IMR-90 (cell line): ENCODE measurements at regions not wholly inside any gene's neighbourhood (a gene's known extent, or its start where the extent isn't known, plus 50 kb on each side); places are given as distances from the start of the nearest gene placed in this dataset.

Experiments used
- ATAC-seq: fragments of 200-7000 bp; cut with Tn5 transposase; 2 replicates; pipeline ENCODE4 v1.9.1; 2020; ENCODE audit warnings: low read depth, mild to moderate bottlenecking, moderate library complexity
- BruUV-seq: library from RNA; stranded (reverse); fragments of 400-500 nt; replicated peaks from 2 replicates; lab custom pipeline; 2021; lab: Mats Ljungman, UMichigan
- CTCF ChIA-PET: fragments of 300-600 bp; formaldehyde crosslinking; extraction: SDS; loops from one replicate; lab custom pipeline; 2021; ENCODE audit warnings: antibody characterized with exemption; lab: Yijun Ruan, JAX
- POLR2A ChIA-PET: fragments of 300-600 bp; sonication (Branson Sonifier 250); formaldehyde crosslinking; loops from one replicate; lab custom pipeline; 2022; ENCODE audit warnings: antibody characterized with exemption; ENCODE audit not compliant: unreplicated experiment; lab: Charles Lee
- DNase-seq: peaks from one replicate; pipeline ENCODE4 v3.0.0; 2013
- H2AFZ ChIP-seq: replicated peaks from 2 replicates; pipeline ENCODE3; 2013; ENCODE audit warnings: low read length, mild to moderate bottlenecking; ENCODE audit not compliant: poor library complexity
- H2AK5ac ChIP-seq: 2 replicates; pipeline ENCODE4 v1.6.1; 2013; ENCODE audit warnings: low read depth, low read length, inconsistent platforms
- H2AK9ac ChIP-seq: replicated peaks from 2 replicates; pipeline ENCODE3; 2013; ENCODE audit warnings: mild to moderate bottlenecking, low read depth, low read length, moderate library complexity; ENCODE audit not compliant: poor library complexity
- H2BK120ac ChIP-seq: 2 replicates; pipeline ENCODE4 v1.6.1; 2013; ENCODE audit warnings: low read depth, low read length, inconsistent platforms
- H2BK15ac ChIP-seq: 3 replicates; pipeline ENCODE4 v1.6.1; 2013; ENCODE audit warnings: low read depth, low read length, inconsistent platforms
- H2BK20ac ChIP-seq: 2 replicates; pipeline ENCODE4 v1.6.1; 2013; ENCODE audit warnings: low read depth, mild to moderate bottlenecking, inconsistent platforms, low read length, moderate library complexity
- H2BK5ac ChIP-seq: 2 replicates; pipeline ENCODE4 v1.6.1; 2013; ENCODE audit warnings: mild to moderate bottlenecking, low read depth, low read length, inconsistent platforms; ENCODE audit not compliant: poor library complexity, severe bottlenecking
- H3K14ac ChIP-seq: replicated peaks from 2 replicates; pipeline ENCODE4 v1.6.1; 2013; ENCODE audit warnings: low read depth, low read length, inconsistent platforms
- H3K18ac ChIP-seq: 2 replicates; pipeline ENCODE4 v1.6.1; 2013; ENCODE audit warnings: low read depth, low read length, control low read depth
- H3K23ac ChIP-seq: 2 replicates; pipeline ENCODE4 v1.6.1; 2013; ENCODE audit warnings: low read depth, low read length, inconsistent platforms
- H3K27ac ChIP-seq: 2 replicates; pipeline ENCODE4 v1.5.1; 2013; ENCODE audit warnings: mild to moderate bottlenecking, control low read depth, low read length; ENCODE audit not compliant: insufficient read depth
- H3K27me3 ChIP-seq: 2 replicates; pipeline ENCODE4 v1.6.1; 2013; ENCODE audit warnings: low read length; ENCODE audit not compliant: control insufficient read depth, insufficient read depth
- H3K36me3 ChIP-seq: 2 replicates; pipeline ENCODE4 v1.6.1; 2013; ENCODE audit warnings: low read length, mixed read lengths; ENCODE audit not compliant: control insufficient read depth, insufficient read depth
- H3K4ac ChIP-seq: 2 replicates; pipeline ENCODE4 v1.6.1; 2013; ENCODE audit warnings: low read depth, low read length, inconsistent platforms
- H3K4me1 ChIP-seq: 2 replicates; pipeline ENCODE4 v1.6.1; 2013; ENCODE audit warnings: low read length, mixed read lengths; ENCODE audit not compliant: control insufficient read depth, insufficient read depth
- H3K4me2 ChIP-seq: 2 replicates; pipeline ENCODE4 v1.6.1; 2013; ENCODE audit warnings: low read depth, mild to moderate bottlenecking, control low read depth, low read length, moderate library complexity
- H3K4me3 ChIP-seq: 2 replicates; pipeline ENCODE4 v1.5.1; 2013; ENCODE audit warnings: low read depth, mild to moderate bottlenecking, control low read depth, low read length, moderate library complexity; ENCODE audit not compliant: insufficient read depth
- H3K56ac ChIP-seq: 2 replicates; pipeline ENCODE4 v1.6.1; 2013; ENCODE audit warnings: low read length, inconsistent platforms; ENCODE audit not compliant: insufficient read depth; ENCODE audit errors: extremely low read depth
- H3K79me1 ChIP-seq, 2 experiments: 2 replicates each; pipeline ENCODE4 v1.6.1; 2013; ENCODE audit warnings: low read length in 2 of 2, inconsistent platforms in 1 of 2, low read depth in 1 of 2
- H3K9ac ChIP-seq: 2 replicates; pipeline ENCODE4 v1.6.1; 2013; ENCODE audit warnings: low read depth, low read length, control low read depth
- H3K9me1 ChIP-seq: 2 replicates; pipeline ENCODE4 v1.6.1; 2013; ENCODE audit warnings: low read length, inconsistent platforms; ENCODE audit not compliant: insufficient read depth
- H3K9me3 ChIP-seq: 2 replicates; pipeline ENCODE4 v1.6.1; 2013; ENCODE audit warnings: low read length; ENCODE audit not compliant: control insufficient read depth, insufficient read depth
- H4K20me1 ChIP-seq: 2 replicates; pipeline ENCODE4 v1.6.1; 2013; ENCODE audit warnings: low read length, inconsistent platforms; ENCODE audit not compliant: insufficient read depth
- H4K5ac ChIP-seq: 2 replicates; pipeline ENCODE4 v1.6.1; 2013; ENCODE audit warnings: mild to moderate bottlenecking, low read depth, low read length, control low read depth
- H4K8ac ChIP-seq, 2 experiments: 2 replicates each; pipeline ENCODE4 v1.6.1; 2013; ENCODE audit warnings: low read depth in 2 of 2, low read length in 2 of 2, control low read depth in 1 of 2, inconsistent platforms in 1 of 2
- H4K91ac ChIP-seq: 2 replicates; pipeline ENCODE4 v1.6.1; 2013; ENCODE audit warnings: low read depth, low read length, inconsistent platforms; ENCODE audit not compliant: insufficient read depth
- MAFK ChIP-seq: IDR thresholded peaks from 2 replicates; pipeline ENCODE4 v1.6.1; 2012; ENCODE audit warnings: low read depth, low read length, improper control_type of control experiment
- WGBS, 2 experiments: methylation state at CpG; one replicate each; pipeline versions ENCODE4 v1.1.5 to v1.1.7; 2013; ENCODE audit warnings: missing lambda C conversion rate in 2 of 2; ENCODE audit not compliant: insufficient read length in 1 of 2; ENCODE audit errors: extremely low coverage in 2 of 2; 5-methylcytosine and 5-hydroxymethylcytosine counted together
- dilution Hi-C: fragments of 300-500 bp; cut with HindIII; formaldehyde crosslinking; loops from one replicate; pipeline ENCODE4 v1.14.3; 2018; ENCODE audit warnings: low sequenced_read_pairs; ENCODE audit not compliant: unreplicated experiment
- in situ Hi-C: fragments of 300-500 bp; cut with MboI; formaldehyde crosslinking; loops from 3 replicates; pipeline ENCODE4 v1.14.3; 2019; ENCODE audit warnings: low sequenced_read_pairs, inconsistent platforms, mixed read lengths
- intact Hi-C: fragments of 100-400 bp; cut with micrococcal nuclease; formaldehyde crosslinking; loops from 2 replicates; pipeline ENCODE4 v1.10.0; 2022

- WGBS, 2 experiments, result no CpG with 5 or more reads among the region's 5 CpGs
- Histone ChIP-seq H2BK120ac (no peak overlapping the region), H3K27me3 (peaks cover 30% of the 10 kb centered on the region), H2AFZ (no peak overlapping the region), H3K4me3 (no peak overlapping the region), H3K36me3 (no peaks in the 10 kb centered on the region), H3K23ac (no peak overlapping the region), H4K8ac (no peak overlapping the region), H3K9me1 (no peaks in the 10 kb centered on the region), H3K4ac (no peak overlapping the region), H2BK5ac (no peak overlapping the region), H3K56ac (no peak overlapping the region), H2AK9ac (no peak overlapping the region), H2BK20ac (no peak overlapping the region), H3K27ac (no peak overlapping the region), H3K14ac (no peak overlapping the region), H3K4me1 (peaks cover 2% of the 10 kb centered on the region; the same call in 1 of the 2 replicates), H4K91ac (no peak overlapping the region), H4K5ac (no peak overlapping the region), H2BK15ac (no peak overlapping the region), H4K20me1 (no peaks in the 10 kb centered on the region), H3K4me2 (no peak overlapping the region), H3K9ac (no peak overlapping the region), H2AK5ac (no peak overlapping the region), H3K79me1 (no peaks in the 10 kb centered on the region), H3K18ac (no peak overlapping the region), H3K9me3 (no peaks in the 10 kb centered on the region; the same call in 1 of the 2 replicates)
- dilution Hi-C loops, result no loop called here
- ChIA-PET POLR2A (no interaction called here), CTCF (no interaction called here)
- BruUV-seq, result no TSS peak
- in situ Hi-C loops, result no loop called here
- DNase-seq (no peak), ATAC-seq (no peak)
- TF ChIP-seq MAFK, result no peak
- intact Hi-C loops, result no loop called here
Measured at GRCh38 chr9:14396171-14396570, 82.2 kb upstream of the NFIB start.
